ENCODE measurements at regions not wholly inside any gene's neighbourhood (a gene's known extent, or its start where the extent isn't known, plus 50 kb on each side); places are given as distances from the start of the nearest gene placed in this dataset.
"Not testable (repeated sequence)": the region's sequence is repeated elsewhere in the genome, so short reads cannot be mapped to it uniquely, and the experiment has no call there.

DNA sequence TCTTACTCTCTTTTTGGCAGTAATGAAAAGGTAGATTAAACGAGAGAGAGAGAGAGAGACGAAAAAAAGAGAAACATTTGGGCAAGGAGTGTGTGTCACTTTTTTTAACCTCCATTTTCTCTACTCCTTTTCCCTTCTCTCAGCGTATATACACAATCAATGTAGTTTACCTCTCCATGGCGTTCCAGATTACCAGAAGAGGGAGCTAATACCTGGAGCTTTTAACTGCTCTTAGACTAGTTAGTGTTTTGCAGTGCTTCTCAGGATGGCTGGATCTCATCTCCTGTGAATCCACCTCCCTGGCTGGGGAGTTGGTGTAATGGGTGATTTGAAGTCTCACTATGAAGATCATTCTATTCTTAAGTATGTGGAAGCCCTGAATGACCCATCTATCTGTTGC, 60.3 kb downstream of the CDY2B start:
- TF ChIP-seq, protein P1, sequence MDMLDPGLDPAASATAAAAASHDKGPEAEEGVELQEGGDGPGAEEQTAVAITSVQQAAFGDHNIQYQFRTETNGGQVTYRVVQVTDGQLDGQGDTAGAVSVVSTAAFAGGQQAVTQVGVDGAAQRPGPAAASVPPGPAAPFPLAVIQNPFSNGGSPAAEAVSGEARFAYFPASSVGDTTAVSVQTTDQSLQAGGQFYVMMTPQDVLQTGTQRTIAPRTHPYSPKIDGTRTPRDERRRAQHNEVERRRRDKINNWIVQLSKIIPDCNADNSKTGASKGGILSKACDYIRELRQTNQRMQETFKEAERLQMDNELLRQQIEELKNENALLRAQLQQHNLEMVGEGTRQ (IDR thresholded peaks at IDR 0.05): not testable (repeated sequence)
- not testable (repeated sequence) for TF ChIP-seq RAD21 (conservative IDR thresholded peaks at IDR 0.05 in 1 of 2, IDR thresholded peaks at IDR 0.05 in 1 of 2)

Data from A549 (cell line).